Glutamatergic neuron (in vitro differentiated cells): ENCODE measurements at regions not wholly inside any gene's neighbourhood (a gene's known extent, or its start where the extent isn't known, plus 50 kb on each side); places are given as distances from the start of the nearest gene placed in this dataset.

Experiments used
- DNase-seq: peaks from one replicate; pipeline ENCODE4 v3.0.0; 2022
- H3K27ac Mint-ChIP-seq: one replicate; pipeline ENCODE4 v1.8.0; 2020; ENCODE audit warnings: mild to moderate bottlenecking, mixed read lengths, inconsistent platforms; ENCODE audit not compliant: unreplicated experiment
- H3K27me3 Mint-ChIP-seq: one replicate; pipeline ENCODE4 v1.8.0; 2020; ENCODE audit warnings: mild to moderate bottlenecking, moderate library complexity, mixed read lengths, inconsistent platforms; ENCODE audit not compliant: unreplicated experiment
- H3K36me3 Mint-ChIP-seq: one replicate; pipeline ENCODE4 v1.8.0; 2020; ENCODE audit warnings: mild to moderate bottlenecking, mixed read lengths, inconsistent platforms; ENCODE audit not compliant: unreplicated experiment
- H3K4me1 Mint-ChIP-seq: one replicate; pipeline ENCODE4 v1.8.0; 2020; ENCODE audit warnings: mild to moderate bottlenecking, low read depth, mixed read lengths, inconsistent platforms; ENCODE audit not compliant: unreplicated experiment
- H3K4me3 Mint-ChIP-seq: one replicate; pipeline ENCODE4 v1.8.0; 2020; ENCODE audit warnings: mild to moderate bottlenecking, mixed read lengths, inconsistent platforms; ENCODE audit not compliant: unreplicated experiment
- H3K9me3 Mint-ChIP-seq: one replicate; pipeline ENCODE4 v1.8.0; 2020; ENCODE audit warnings: mild to moderate bottlenecking, moderate library complexity, mixed read lengths, inconsistent platforms; ENCODE audit not compliant: unreplicated experiment
- CTCF ChIP-seq: fragments of 200-600 bp; sonication (generic); IDR thresholded peaks from one replicate; pipeline ENCODE4 v1.5.0; 2021; ENCODE audit not compliant: partially characterized antibody, unreplicated experiment

- no peak for TF ChIP-seq CTCF
- Mint-ChIP-seq H3K9me3 (peaks cover 7% of the 10 kb centered on the region), H3K4me1 (peaks cover 10% of the 10 kb centered on the region), H3K36me3 (no peaks in the 10 kb centered on the region), H3K27me3 (no peaks in the 10 kb centered on the region), H3K27ac (no peak overlapping the region), H3K4me3 (no peak overlapping the region)
- DNase-seq: no peak
These were observed 1607.1 kb upstream of the SEL1L start for GRCh38 chr14:83140756-83141155.

- Mint-ChIP-seq H3K27me3 (peaks cover 3% of the 10 kb centered on the region), H3K4me3 (no peak overlapping the region), H3K27ac (no peak overlapping the region), H3K36me3 (no peaks in the 10 kb centered on the region), H3K4me1 (peaks cover 15% of the 10 kb centered on the region), H3K9me3 (peaks cover 5% of the 10 kb centered on the region)
- TF ChIP-seq CTCF: no peak
- no peak for DNase-seq
These were observed 1613.4 kb upstream of the SEL1L start for GRCh38 chr14:83147006-83147405.

GRCh38 chr14:83151571-83151970 lies 1617.9 kb upstream of the SEL1L start:
- H3K27ac Mint-ChIP-seq: no peak overlapping the region
- DNase-seq: no peak
- H3K4me3 Mint-ChIP-seq: peak overlapping the region; percentile 23
- no peaks in the 10 kb centered on the region for H3K9me3 Mint-ChIP-seq
- peaks cover 14% of the 10 kb centered on the region for H3K4me1 Mint-ChIP-seq
- H3K27me3 Mint-ChIP-seq: peaks cover 3% of the 10 kb centered on the region
- no peaks in the 10 kb centered on the region for H3K36me3 Mint-ChIP-seq
- no peak for TF ChIP-seq CTCF

GRCh38 chr14:83153081-83153480 lies 1619.4 kb upstream of the SEL1L start:
- H3K4me3 Mint-ChIP-seq: no peak overlapping the region
- no peak for DNase-seq

More at GRCh38 chr14:83153081-83153480, 1619.4 kb upstream of the SEL1L start:
- H3K27me3 Mint-ChIP-seq: peaks cover 3% of the 10 kb centered on the region
- H3K4me1 Mint-ChIP-seq: peaks cover 14% of the 10 kb centered on the region
- no peaks in the 10 kb centered on the region for H3K36me3 Mint-ChIP-seq
- TF ChIP-seq CTCF: no peak
- H3K9me3 Mint-ChIP-seq: no peaks in the 10 kb centered on the region
- H3K27ac Mint-ChIP-seq: no peak overlapping the region
